Caco-2 (cell line): ENCODE measurements at regions not wholly inside any gene's neighbourhood (a gene's known extent, or its start where the extent isn't known, plus 50 kb on each side); places are given as distances from the start of the nearest gene placed in this dataset.

ENCODE experiments used
- BruUV-seq: library from RNA; stranded (reverse); fragments of 400-500 nt; replicated peaks from 2 replicates; lab custom pipeline; 2021; lab: Mats Ljungman, UMichigan
- CTCF ChIA-PET: fragments of 300-600 bp; sonication (Branson Sonifier 250); formaldehyde crosslinking; loops from one replicate; lab custom pipeline; 2022; ENCODE audit warnings: antibody characterized with exemption; lab: Charles Lee
- POLR2A ChIA-PET: fragments of 300-600 bp; sonication (Branson Sonifier 250); formaldehyde crosslinking; loops from one replicate; lab custom pipeline; 2022; ENCODE audit warnings: antibody characterized with exemption; lab: Charles Lee
- DNase-seq, 2 experiments: peaks; one replicate each; pipeline versions ENCODE4 v3.0.0 to v3.0.0-alpha.2; 2020 to 2022
- H3K27me3 ChIP-seq: replicated peaks from 2 replicates; pipeline ENCODE4 v1.6.0; 2011; ENCODE audit warnings: low read length; ENCODE audit not compliant: control insufficient read depth, insufficient read depth
- H3K36me3 ChIP-seq: 2 replicates; pipeline ENCODE4 v1.5.1; 2011; ENCODE audit warnings: low read length; ENCODE audit not compliant: control insufficient read depth, insufficient read depth
- H3K4me1 ChIP-seq: fragments of 250-450 bp; sonication (Bioruptor Pico); 2 replicates; pipeline ENCODE4 v1.5.1; 2020; ENCODE audit warnings: mild to moderate bottlenecking
- H3K4me3 ChIP-seq: 2 replicates; pipeline ENCODE4 v1.5.1; 2011; ENCODE audit warnings: low read depth, mild to moderate bottlenecking, control low read depth, low read length
- H3K9me3 ChIP-seq: fragments of 250-450 bp; sonication (Bioruptor Pico); 2 replicates; pipeline ENCODE4 v1.5.1; 2020; ENCODE audit warnings: mild to moderate bottlenecking, moderate library complexity
- H3K27ac Mint-ChIP-seq: one replicate; pipeline ENCODE4 v1.8.0; 2022; ENCODE audit warnings: mixed read lengths; ENCODE audit not compliant: unreplicated experiment
- H3K27me3 Mint-ChIP-seq: one replicate; pipeline ENCODE4 v1.8.0; 2022; ENCODE audit warnings: mixed read lengths; ENCODE audit not compliant: insufficient read depth, unreplicated experiment
- H3K36me3 Mint-ChIP-seq: one replicate; pipeline ENCODE4 v1.8.0; 2022; ENCODE audit warnings: mild to moderate bottlenecking, mixed read lengths; ENCODE audit not compliant: insufficient read depth, unreplicated experiment
- H3K4me1 Mint-ChIP-seq: one replicate; pipeline ENCODE4 v1.8.0; 2022; ENCODE audit warnings: low read depth, mixed read lengths; ENCODE audit not compliant: unreplicated experiment
- H3K4me3 Mint-ChIP-seq: one replicate; pipeline ENCODE4 v1.8.0; 2022; ENCODE audit warnings: mild to moderate bottlenecking, moderate library complexity, mixed read lengths; ENCODE audit not compliant: unreplicated experiment
- H3K9me3 Mint-ChIP-seq: one replicate; pipeline ENCODE4 v1.8.0; 2022; ENCODE audit warnings: mixed read lengths; ENCODE audit not compliant: unreplicated experiment
- intact Hi-C: fragments of 100-400 bp; cut with micrococcal nuclease; formaldehyde crosslinking; loops from one replicate; pipeline ENCODE4 v1.10.0; 2022; ENCODE audit not compliant: unreplicated experiment
- TF ChIP-seq, protein P1 (sequence below), 2 experiments: fragments of 200-600 bp in 1 of 2; IDR thresholded peaks; 1 replicate in 1 of 2; 2 replicates in 1 of 2; pipeline versions ENCODE4 v1.5.1 to v1.8.0; 2011 to 2022; ENCODE audit warnings: antibody characterized with exemption in 1 of 2, control low read depth in 1 of 2, inconsistent platforms in 1 of 2, low read depth in 1 of 2, low read length in 1 of 2, mild to moderate bottlenecking in 1 of 2, moderate library complexity in 1 of 2; ENCODE audit not compliant: insufficient read depth in 1 of 2, severe bottlenecking in 1 of 2, unreplicated experiment in 1 of 2

- intact Hi-C loops: no loop called here
- H3K27ac Mint-ChIP-seq: no peak overlapping the region
- peaks cover 5% of the 10 kb centered on the region; the same call in 1 of the 2 replicates for H3K9me3 ChIP-seq
- no peak overlapping the region for H3K4me3 ChIP-seq
- H3K36me3 Mint-ChIP-seq: no peaks in the 10 kb centered on the region
- no peaks in the 10 kb centered on the region for H3K27me3 ChIP-seq
- ChIA-PET CTCF (interaction anchor here (0.6 kb wide), 1 partner anchor 153 kb away, joined by 3 read pairs; no protein-coding TSS in a partner anchor), POLR2A (no interaction called here)
- H3K27me3 Mint-ChIP-seq: peaks cover 16% of the 10 kb centered on the region
- H3K4me1 Mint-ChIP-seq: no peaks in the 10 kb centered on the region
- no peaks in the 10 kb centered on the region for H3K9me3 Mint-ChIP-seq
- H3K4me1 ChIP-seq: no peaks in the 10 kb centered on the region
- TF ChIP-seq, protein P1, sequence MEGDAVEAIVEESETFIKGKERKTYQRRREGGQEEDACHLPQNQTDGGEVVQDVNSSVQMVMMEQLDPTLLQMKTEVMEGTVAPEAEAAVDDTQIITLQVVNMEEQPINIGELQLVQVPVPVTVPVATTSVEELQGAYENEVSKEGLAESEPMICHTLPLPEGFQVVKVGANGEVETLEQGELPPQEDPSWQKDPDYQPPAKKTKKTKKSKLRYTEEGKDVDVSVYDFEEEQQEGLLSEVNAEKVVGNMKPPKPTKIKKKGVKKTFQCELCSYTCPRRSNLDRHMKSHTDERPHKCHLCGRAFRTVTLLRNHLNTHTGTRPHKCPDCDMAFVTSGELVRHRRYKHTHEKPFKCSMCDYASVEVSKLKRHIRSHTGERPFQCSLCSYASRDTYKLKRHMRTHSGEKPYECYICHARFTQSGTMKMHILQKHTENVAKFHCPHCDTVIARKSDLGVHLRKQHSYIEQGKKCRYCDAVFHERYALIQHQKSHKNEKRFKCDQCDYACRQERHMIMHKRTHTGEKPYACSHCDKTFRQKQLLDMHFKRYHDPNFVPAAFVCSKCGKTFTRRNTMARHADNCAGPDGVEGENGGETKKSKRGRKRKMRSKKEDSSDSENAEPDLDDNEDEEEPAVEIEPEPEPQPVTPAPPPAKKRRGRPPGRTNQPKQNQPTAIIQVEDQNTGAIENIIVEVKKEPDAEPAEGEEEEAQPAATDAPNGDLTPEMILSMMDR (IDR thresholded peaks at IDR 0.05; ENCODE audit: insufficient read depth in 1 of 2, low read depth in 1 of 2, low read length in 1 of 2, severe bottlenecking in 1 of 2, unreplicated experiment in 1 of 2): no peak
- BruUV-seq: no TSS peak
- no peak for DNase-seq
- no peak overlapping the region for H3K4me3 Mint-ChIP-seq
- no peaks in the 10 kb centered on the region for H3K36me3 ChIP-seq
These were observed 149.6 kb upstream of the OPCML start for GRCh38 chr11:133681901-133682300.

GRCh38 chr11:133679896-133680295 lies 147.6 kb upstream of the OPCML start:
- ChIA-PET CTCF (no interaction called here), POLR2A (no interaction called here)
- H3K4me1 ChIP-seq: no peaks in the 10 kb centered on the region
- no TSS peak for BruUV-seq
- H3K27me3 ChIP-seq: no peaks in the 10 kb centered on the region
- H3K9me3 ChIP-seq: 0 out of 2 replicates have a peak, but pooled peaks cover 5% of the 10 kb centered on the region
- intact Hi-C loops: no loop called here
- no peak overlapping the region for H3K27ac Mint-ChIP-seq
- peaks cover 13% of the 10 kb centered on the region for H3K27me3 Mint-ChIP-seq
- no peak overlapping the region for H3K4me3 Mint-ChIP-seq
- TF ChIP-seq, protein P1 (IDR thresholded peaks at IDR 0.05; ENCODE audit: insufficient read depth in 1 of 2, low read depth in 1 of 2, low read length in 1 of 2, severe bottlenecking in 1 of 2, unreplicated experiment in 1 of 2): no peak
- DNase-seq: no peak
- H3K4me1 Mint-ChIP-seq: no peaks in the 10 kb centered on the region
- no peak overlapping the region for H3K4me3 ChIP-seq
- no peaks in the 10 kb centered on the region for H3K36me3 ChIP-seq
- peaks cover 5% of the 10 kb centered on the region for H3K9me3 Mint-ChIP-seq
- H3K36me3 Mint-ChIP-seq: no peaks in the 10 kb centered on the region

DNA sequence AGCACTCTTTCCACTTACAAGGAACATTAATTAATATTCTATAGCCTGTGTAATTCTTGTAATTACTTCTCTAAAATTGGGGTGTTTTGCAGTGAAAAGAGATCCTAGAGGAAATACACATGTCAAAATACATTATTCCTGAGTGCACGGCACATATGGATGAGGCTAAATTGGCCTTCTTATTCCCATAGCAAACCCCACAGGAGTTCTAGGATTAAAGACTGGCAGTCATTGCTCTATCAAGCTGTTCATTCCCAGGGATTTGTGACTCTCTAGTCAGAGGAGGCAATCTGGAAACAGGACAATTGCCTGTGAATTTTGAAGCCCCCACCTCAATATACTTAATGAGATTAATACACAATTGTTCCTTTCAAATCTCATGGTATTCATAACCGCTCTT lies 145.9 kb upstream of the OPCML start:
- BruUV-seq: no TSS peak
- intact Hi-C loops: no loop called here

More for the DNA sequence above, 145.9 kb upstream of the OPCML start:
- DNase-seq: no peak
- Histone ChIP-seq H3K9me3 (0 out of 2 replicates have a peak, but pooled peaks cover 5% of the 10 kb centered on the region), H3K4me3 (no peak overlapping the region), H3K36me3 (no peaks in the 10 kb centered on the region), H3K27me3 (no peaks in the 10 kb centered on the region), H3K4me1 (no peaks in the 10 kb centered on the region)
- Mint-ChIP-seq H3K36me3 (no peaks in the 10 kb centered on the region), H3K27me3 (peaks cover 12% of the 10 kb centered on the region), H3K4me3 (no peak overlapping the region), H3K4me1 (no peaks in the 10 kb centered on the region), H3K9me3 (peaks cover 9% of the 10 kb centered on the region), H3K27ac (no peak overlapping the region)
- POLR2A ChIA-PET: no interaction called here
- TF ChIP-seq, protein P1 (IDR thresholded peaks at IDR 0.05; ENCODE audit: insufficient read depth in 1 of 2, low read depth in 1 of 2, low read length in 1 of 2, severe bottlenecking in 1 of 2, unreplicated experiment in 1 of 2): no peak
- CTCF ChIA-PET: no interaction called here
